H1 (cell line): ENCODE measurements at regions not wholly inside any gene's neighbourhood (a gene's known extent, or its start where the extent isn't known, plus 50 kb on each side); places are given as distances from the start of the nearest gene placed in this dataset.

Experiments used
- CTCF ChIA-PET: fragments of 300-600 bp; sonication (Branson Sonifier 250); formaldehyde crosslinking; loops from one replicate; lab custom pipeline; 2021; ENCODE audit not compliant: partially characterized antibody; lab: Charles Lee
- POLR2A ChIA-PET: fragments of 300-600 bp; sonication (Branson Sonifier 250); formaldehyde crosslinking; loops from one replicate; lab custom pipeline; 2021; ENCODE audit warnings: inconsistent platforms; ENCODE audit not compliant: partially characterized antibody; lab: Charles Lee
- DNase-seq, 2 experiments: peaks; one replicate each; pipeline versions ENCODE4 v3.0.0 to v3.0.0-alpha.2; 2010 to 2022; ENCODE audit warnings: low spot score in 2 of 2, low read depth in 1 of 2, mixed read lengths in 1 of 2
- FAIRE-seq: peaks from 2 replicates; lab custom pipeline; 2011; peaks lifted over from hg19 to GRCh38; lab: Jason Lieb, UNC
- H2AFZ ChIP-seq: 2 replicates; pipeline ENCODE4 v1.8.1; 2012; ENCODE audit warnings: low read length, inconsistent platforms
- H2AK5ac ChIP-seq: 2 replicates; pipeline ENCODE4 v1.6.1; 2013; ENCODE audit warnings: low read depth, low read length
- H2BK120ac ChIP-seq: replicated peaks from 2 replicates; pipeline ENCODE3; 2013; ENCODE audit warnings: low read depth, low read length, inconsistent platforms
- H2BK12ac ChIP-seq: 2 replicates; pipeline ENCODE4 v1.6.1; 2013; ENCODE audit warnings: low read depth, low read length
- H2BK15ac ChIP-seq: 2 replicates; pipeline ENCODE4 v1.6.1; 2013; ENCODE audit warnings: low read length
- H2BK20ac ChIP-seq: 2 replicates; pipeline ENCODE4 v1.6.1; 2013; ENCODE audit warnings: low read length
- H2BK5ac ChIP-seq: 2 replicates; pipeline ENCODE4 v1.6.1; 2013; ENCODE audit warnings: low read depth, low read length
- H3K14ac ChIP-seq: 2 replicates; pipeline ENCODE4 v1.6.1; 2013; ENCODE audit warnings: inconsistent platforms; ENCODE audit not compliant: insufficient read length
- H3K18ac ChIP-seq: 2 replicates; pipeline ENCODE4 v1.6.1; 2013; ENCODE audit warnings: low read length; ENCODE audit errors: extremely low read depth
- H3K23ac ChIP-seq: 2 replicates; pipeline ENCODE4 v1.6.1; 2013; ENCODE audit warnings: inconsistent platforms; ENCODE audit not compliant: insufficient read length
- H3K23me2 ChIP-seq: 2 replicates; pipeline ENCODE4 v1.6.1; 2013; ENCODE audit warnings: low read depth, low read length
- H3K27ac ChIP-seq: 2 replicates; pipeline ENCODE4 v1.6.1; 2011; ENCODE audit warnings: low read depth, low read length, inconsistent platforms
- H3K27me3 ChIP-seq, 4 experiments: replicated peaks in 1 of 4; 1 replicate in 1 of 4; 2 replicates in 3 of 4; pipeline versions ENCODE4 v1.6.1 to v1.8.1; 2011 to 2013; ENCODE audit warnings: low read length in 3 of 4, mild to moderate bottlenecking in 3 of 4, inconsistent platforms in 2 of 4, mixed read lengths in 2 of 4, moderate library complexity in 1 of 4; ENCODE audit not compliant: control insufficient read depth in 3 of 4, insufficient read depth in 3 of 4; ENCODE audit errors: extremely low read depth in 1 of 4
- H3K36me3 ChIP-seq, 4 experiments: 2 replicates each; pipeline versions ENCODE4 v1.6.1 to v1.8.1; 2011 to 2013; ENCODE audit warnings: mild to moderate bottlenecking in 4 of 4, low read length in 3 of 4, moderate library complexity in 2 of 4, control low read depth in 1 of 4, inconsistent platforms in 1 of 4; ENCODE audit not compliant: insufficient read depth in 4 of 4, control insufficient read depth in 2 of 4
- H3K4ac ChIP-seq: replicated peaks from 2 replicates; pipeline ENCODE3; 2013; ENCODE audit warnings: low read length, low read depth, mixed read lengths, inconsistent platforms; ENCODE audit not compliant: insufficient read length
- H3K4me1 ChIP-seq, 4 experiments: replicated peaks in 1 of 4; 1 replicate in 1 of 4; 2 replicates in 3 of 4; pipeline versions ENCODE4 v1.6.1 to v1.8.1; 2011 to 2013; ENCODE audit warnings: low read length in 3 of 4, inconsistent platforms in 2 of 4, mixed read lengths in 1 of 4; ENCODE audit not compliant: insufficient read depth in 4 of 4, control insufficient read depth in 3 of 4
- H3K4me2 ChIP-seq, 2 experiments: 2 replicates each; pipeline versions ENCODE4 v1.6.1 to v1.8.1; 2011 to 2013; ENCODE audit warnings: low read depth in 2 of 2, low read length in 2 of 2, control low read depth in 1 of 2, inconsistent platforms in 1 of 2, mild to moderate bottlenecking in 1 of 2; ENCODE audit not compliant: insufficient read depth in 1 of 2
- H3K4me3 ChIP-seq, 4 experiments: fragments of 200-600, 300-600 bp in 1 of 4; sonication (generic), shearing (Covaris generic), sonication (Bioruptor Twin) in 1 of 4; 2 replicates each; pipeline versions ENCODE4 v1.5.1 to v1.8.1; 2011 to 2016; ENCODE audit warnings: low read length in 4 of 4, low read depth in 3 of 4, control low read depth in 2 of 4, inconsistent platforms in 2 of 4, mild to moderate bottlenecking in 2 of 4, mixed read lengths in 1 of 4, moderate library complexity in 1 of 4; ENCODE audit not compliant: insufficient read depth in 2 of 4; ENCODE audit errors: extremely low read depth in 1 of 4
- H3K56ac ChIP-seq: replicated peaks from 2 replicates; pipeline ENCODE3; 2013; ENCODE audit warnings: low read depth, mild to moderate bottlenecking, mixed read lengths, low read length, inconsistent platforms; ENCODE audit not compliant: insufficient read length
- H3K79me1 ChIP-seq: 2 replicates; pipeline ENCODE4 v1.6.1; 2013; ENCODE audit warnings: low read depth, low read length, control low read depth
- H3K79me2 ChIP-seq, 2 experiments: 2 replicates each; pipeline versions ENCODE4 v1.6.1 to v1.8.1; 2012 to 2013; ENCODE audit warnings: low read length in 2 of 2, mild to moderate bottlenecking in 2 of 2, inconsistent platforms in 1 of 2; ENCODE audit not compliant: insufficient read depth in 2 of 2, control insufficient read depth in 1 of 2
- H3K9ac ChIP-seq, 4 experiments: replicated peaks in 1 of 4; 1 replicate in 1 of 4; 2 replicates in 3 of 4; pipeline versions ENCODE4 v1.6.1 to v1.8.1; 2011 to 2013; ENCODE audit warnings: low read depth in 3 of 4, low read length in 3 of 4, control low read depth in 2 of 4, mild to moderate bottlenecking in 2 of 4, moderate library complexity in 2 of 4, inconsistent platforms in 1 of 4; ENCODE audit errors: extremely low read depth in 1 of 4
- H3K9me3 ChIP-seq, 2 experiments: 2 replicates each; pipeline versions ENCODE4 v1.6.1 to v1.8.1; 2012 to 2013; ENCODE audit warnings: mild to moderate bottlenecking in 2 of 2, moderate library complexity in 2 of 2, control low read depth in 1 of 2, inconsistent platforms in 1 of 2, low read depth in 1 of 2, low read length in 1 of 2, mixed read lengths in 1 of 2; ENCODE audit not compliant: insufficient read depth in 2 of 2
- H4K20me1 ChIP-seq, 2 experiments: replicated peaks in 1 of 2; 2 replicates each; pipeline versions ENCODE3 to v1.8.1; 2011 to 2013; ENCODE audit warnings: inconsistent platforms in 2 of 2, low read length in 2 of 2, mild to moderate bottlenecking in 1 of 2; ENCODE audit not compliant: insufficient read depth in 2 of 2, control insufficient read depth in 1 of 2
- H4K5ac ChIP-seq: 2 replicates; pipeline ENCODE4 v1.6.1; 2013; ENCODE audit warnings: low read length, low read depth, mixed read lengths, inconsistent platforms; ENCODE audit not compliant: insufficient read length
- H4K8ac ChIP-seq: 2 replicates; pipeline ENCODE4 v1.8.0; 2013; ENCODE audit warnings: mild to moderate bottlenecking, moderate library complexity, low read length, inconsistent platforms; ENCODE audit not compliant: insufficient read depth; ENCODE audit errors: extremely low read depth
- H4K91ac ChIP-seq: replicated peaks from 2 replicates; pipeline ENCODE3; 2013; ENCODE audit warnings: low read length, mixed read lengths, inconsistent platforms; ENCODE audit not compliant: insufficient read length
- BACH1 ChIP-seq: IDR thresholded peaks from 2 replicates; pipeline ENCODE4 v1.6.1; 2012; ENCODE audit warnings: low read length, improper control_type of control experiment
- RBBP5 ChIP-seq: IDR thresholded peaks from 2 replicates; pipeline ENCODE4 v1.7.1; 2012; ENCODE audit warnings: low read depth, mild to moderate bottlenecking, inconsistent platforms, low read length, moderate library complexity, borderline replicate concordance
- RNF2 ChIP-seq: fragments of 200-900, 300-1000 bp; sonication (generic); IDR thresholded peaks from 2 replicates; pipeline ENCODE4 v1.7.1; 2016; ENCODE audit warnings: borderline replicate concordance, low read depth, mild to moderate bottlenecking, antibody characterized with exemption, low read length; ENCODE audit not compliant: poor library complexity, severe bottlenecking; ENCODE audit errors: missing control alignments
- SIN3A ChIP-seq, 2 experiments: IDR thresholded peaks in 1 of 2; conservative IDR thresholded peaks in 1 of 2; 2 replicates each; pipeline ENCODE4 v1.6.1; 2011 to 2012; ENCODE audit warnings: low read length in 2 of 2, improper control_type of control experiment in 1 of 2, low read depth in 1 of 2, mild to moderate bottlenecking in 1 of 2
- SP4 ChIP-seq: IDR thresholded peaks from 2 replicates; pipeline ENCODE4 v1.6.1; 2012; ENCODE audit warnings: low read length, inconsistent platforms
- ZNF274 ChIP-seq: IDR thresholded peaks from 2 replicates; pipeline ENCODE4 v1.7.0; 2012; ENCODE audit warnings: low read length, borderline replicate concordance; ENCODE audit errors: extremely low read depth
- WGBS, 2 experiments: shearing (Covaris generic) in 1 of 2; methylation state at CpG; one replicate each; pipeline versions ENCODE4 v1.1.6 to v1.1.7; 2013 to 2015; ENCODE audit warnings: low lambda C conversion rate in 2 of 2, mixed read lengths in 2 of 2, inconsistent platforms in 1 of 2, low coverage in 1 of 2, missing lambda C conversion rate in 1 of 2; ENCODE audit not compliant: insufficient replicate concordance in 2 of 2, insufficient coverage in 1 of 2, insufficient read length in 1 of 2; ENCODE audit errors: extremely low coverage in 1 of 2, missing lambda C conversion rate in 1 of 2; 5-methylcytosine and 5-hydroxymethylcytosine counted together

DNA sequence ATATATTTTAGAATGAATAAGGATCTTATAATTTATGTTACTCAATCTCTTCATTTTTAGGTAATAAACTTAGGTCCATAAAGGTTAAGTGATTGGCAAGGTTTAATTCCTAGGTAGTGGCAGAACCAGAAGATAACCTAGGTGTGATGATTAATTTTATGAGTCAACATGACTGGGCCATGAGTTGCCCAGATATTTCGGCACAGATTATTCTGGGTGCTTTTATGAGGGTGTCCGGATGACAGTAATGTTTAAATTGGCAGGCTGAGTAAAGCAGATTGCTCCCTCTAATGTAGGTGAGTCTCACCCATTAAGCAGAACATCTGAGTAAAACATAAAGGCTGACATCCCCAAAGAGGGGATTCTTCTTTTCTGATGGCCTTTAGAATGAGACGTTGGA, 1349.3 kb upstream of the CELF2 start (continued):
- TF ChIP-seq RBBP5 = no peak

DNA sequence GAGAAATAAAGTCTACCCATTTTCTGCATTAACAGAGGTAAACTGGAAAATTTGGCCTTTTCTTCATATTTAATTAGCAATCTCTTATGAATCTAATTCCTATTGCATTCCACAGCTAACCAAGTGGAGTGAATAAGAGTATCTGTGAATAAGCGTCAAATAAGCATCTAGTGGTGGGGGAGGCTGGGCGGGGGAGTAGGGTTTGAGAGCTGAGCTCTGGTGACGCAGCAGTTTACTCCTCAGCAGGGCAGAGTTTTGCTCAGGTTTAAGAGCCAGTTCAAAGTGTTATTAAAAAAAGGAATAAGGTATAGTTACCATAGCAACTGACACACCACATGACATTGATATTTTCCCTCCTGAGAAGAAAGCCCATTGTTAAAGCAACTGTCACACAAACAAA, 1346.8 kb upstream of the CELF2 start:
- H3K79me2 ChIP-seq = no peaks in the 10 kb centered on the region
- H3K14ac ChIP-seq = no peak overlapping the region
- H3K4me2 ChIP-seq = no peak overlapping the region
- H3K27me3 ChIP-seq = no peaks in the 10 kb centered on the region
- no peak overlapping the region for H3K4ac ChIP-seq
- H2AFZ ChIP-seq = no peak overlapping the region
- H3K79me1 ChIP-seq = no peaks in the 10 kb centered on the region
- no peaks in the 10 kb centered on the region for H3K36me3 ChIP-seq
- no peak overlapping the region for H2BK12ac ChIP-seq
- no peak overlapping the region for H4K5ac ChIP-seq
- CTCF ChIA-PET = no interaction called here
- 78% methylated on average over 3 of the region's 3 CpGs; no CpG with 5 or more reads in 1 of the 2 experiments for WGBS, 2 experiments
- H3K27ac ChIP-seq = no peak overlapping the region
- H3K4me1 ChIP-seq = no peaks in the 10 kb centered on the region; a peak in 1 of 7 replicates
- H4K20me1 ChIP-seq = no peaks in the 10 kb centered on the region
- no peak for FAIRE-seq
- H3K23me2 ChIP-seq = no peaks in the 10 kb centered on the region
- no peak overlapping the region for H4K91ac ChIP-seq
- H3K9ac ChIP-seq = no peak overlapping the region
- no peak overlapping the region for H3K18ac ChIP-seq
- no peak overlapping the region for H2BK5ac ChIP-seq
- no peaks in the 10 kb centered on the region for H3K9me3 ChIP-seq
- H2BK120ac ChIP-seq = no peak overlapping the region
- no peak overlapping the region for H3K23ac ChIP-seq
- H3K56ac ChIP-seq = no peak overlapping the region
- H4K8ac ChIP-seq = no peak overlapping the region
- no peak overlapping the region for H2BK15ac ChIP-seq
- DNase-seq = no peak
- no peak overlapping the region for H2AK5ac ChIP-seq
- no peak overlapping the region for H2BK20ac ChIP-seq
- POLR2A ChIA-PET = no interaction called here
- H3K4me3 ChIP-seq = no peak overlapping the region
- TF ChIP-seq SP4 (no peak), RBBP5 (no peak), ZNF274 (no peak), RNF2 (no peak), BACH1 (peak; percentile 72), SIN3A (conservative IDR thresholded peaks at IDR 0.05 in 1 of 2, IDR thresholded peaks at IDR 0.05 in 1 of 2; ENCODE audit: low read depth in 1 of 2, low read length in 2 of 2) (no peak)
